Breast epithelium (tissue), 3 donors: ENCODE measurements at regions not wholly inside any gene's neighbourhood (a gene's known extent, or its start where the extent isn't known, plus 50 kb on each side); places are given as distances from the start of the nearest gene placed in this dataset.

Experiments
- POLR2A ChIP-seq: fragments of 450-650 bp; IDR thresholded peaks from one replicate; pipeline ENCODE4 v1.6.1; 2016; ENCODE audit warnings: antibody characterized with exemption, mild to moderate bottlenecking, moderate library complexity
- POLR2AphosphoS5 ChIP-seq, 3 donors: sonication (generic); formaldehyde crosslinking; IDR thresholded peaks; one replicate each; pipeline ENCODE4 v1.6.1; 2017; ENCODE audit warnings: antibody characterized with exemption in 3 of 3
- TF ChIP-seq, protein P1 (sequence below), 3 donors: fragments of 450-650 bp; IDR thresholded peaks; one replicate each; pipeline ENCODE4 v1.5.1; 2016 to 2017; ENCODE audit warnings: antibody characterized with exemption in 3 of 3, mild to moderate bottlenecking in 3 of 3, moderate library complexity in 3 of 3

GRCh38 chr3:72070005-72070404, 285.1 kb upstream of the PROK2 start:
- TF ChIP-seq, protein P1, sequence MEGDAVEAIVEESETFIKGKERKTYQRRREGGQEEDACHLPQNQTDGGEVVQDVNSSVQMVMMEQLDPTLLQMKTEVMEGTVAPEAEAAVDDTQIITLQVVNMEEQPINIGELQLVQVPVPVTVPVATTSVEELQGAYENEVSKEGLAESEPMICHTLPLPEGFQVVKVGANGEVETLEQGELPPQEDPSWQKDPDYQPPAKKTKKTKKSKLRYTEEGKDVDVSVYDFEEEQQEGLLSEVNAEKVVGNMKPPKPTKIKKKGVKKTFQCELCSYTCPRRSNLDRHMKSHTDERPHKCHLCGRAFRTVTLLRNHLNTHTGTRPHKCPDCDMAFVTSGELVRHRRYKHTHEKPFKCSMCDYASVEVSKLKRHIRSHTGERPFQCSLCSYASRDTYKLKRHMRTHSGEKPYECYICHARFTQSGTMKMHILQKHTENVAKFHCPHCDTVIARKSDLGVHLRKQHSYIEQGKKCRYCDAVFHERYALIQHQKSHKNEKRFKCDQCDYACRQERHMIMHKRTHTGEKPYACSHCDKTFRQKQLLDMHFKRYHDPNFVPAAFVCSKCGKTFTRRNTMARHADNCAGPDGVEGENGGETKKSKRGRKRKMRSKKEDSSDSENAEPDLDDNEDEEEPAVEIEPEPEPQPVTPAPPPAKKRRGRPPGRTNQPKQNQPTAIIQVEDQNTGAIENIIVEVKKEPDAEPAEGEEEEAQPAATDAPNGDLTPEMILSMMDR (IDR thresholded peaks at IDR 0.05) = no peak
- no peak for TF ChIP-seq POLR2A
- TF ChIP-seq POLR2AphosphoS5 (IDR thresholded peaks at IDR 0.05) = no peak
